GM23338 (cell line): ENCODE measurements at regions not wholly inside any gene's neighbourhood (a gene's known extent, or its start where the extent isn't known, plus 50 kb on each side); places are given as distances from the start of the nearest gene placed in this dataset.
"Not testable (repeated sequence)": the region's sequence is repeated elsewhere in the genome, so short reads cannot be mapped to it uniquely, and the experiment has no call there.

ENCODE experiments used
- ATAC-seq: fragments of 200-7000 bp; cut with Tn5 transposase; 3 replicates; pipeline ENCODE4 v1.9.1; 2020
- DNase-seq: peaks from one replicate; pipeline ENCODE4 v3.0.0-alpha.2; 2015; ENCODE audit warnings: low spot score
- H2AFZ ChIP-seq: fragments of 200-600 bp; sonication (generic); 2 replicates; pipeline ENCODE4 v1.8.0; 2016; ENCODE audit warnings: antibody characterized with exemption, mild to moderate bottlenecking, moderate library complexity
- H3F3A ChIP-seq: fragments of 200-600 bp; sonication (generic); replicated peaks from 2 replicates; pipeline ENCODE4 v1.8.0; 2017; ENCODE audit warnings: antibody characterized with exemption, mixed run types, low read depth
- H3K27ac ChIP-seq: fragments of 200-600 bp; sonication (generic); 2 replicates; pipeline ENCODE4 v1.6.1; 2016; ENCODE audit warnings: low read depth
- H3K27me3 ChIP-seq: fragments of 200-600 bp; sonication (generic); 2 replicates; pipeline ENCODE4 v1.8.0; 2016; ENCODE audit warnings: mild to moderate bottlenecking, mixed run types, moderate library complexity; ENCODE audit not compliant: insufficient read depth
- H3K36me3 ChIP-seq: fragments of 200-600 bp; sonication (generic); 2 replicates; pipeline ENCODE4 v1.8.0; 2016; ENCODE audit warnings: mild to moderate bottlenecking; ENCODE audit not compliant: insufficient read depth
- H3K4me1 ChIP-seq: fragments of 200-600 bp; sonication (generic); 2 replicates; pipeline ENCODE4 v1.8.0; 2016; ENCODE audit warnings: mild to moderate bottlenecking, moderate library complexity; ENCODE audit not compliant: insufficient read depth
- H3K4me2 ChIP-seq: fragments of 200-600 bp; sonication (generic); 2 replicates; pipeline ENCODE4 v1.7.1; 2017; ENCODE audit warnings: mixed run types
- H3K4me3 ChIP-seq: fragments of 200-600 bp; sonication (generic); 2 replicates; pipeline ENCODE4 v1.6.1; 2016; ENCODE audit warnings: mixed run types
- H3K79me2 ChIP-seq: fragments of 200-600 bp; sonication (generic); replicated peaks from 2 replicates; pipeline ENCODE4 v1.8.0; 2017; ENCODE audit warnings: mild to moderate bottlenecking; ENCODE audit not compliant: insufficient read depth
- H3K9me2 ChIP-seq: fragments of 200-600 bp; sonication (generic); 2 replicates; pipeline ENCODE4 v1.8.0; 2017; ENCODE audit not compliant: insufficient read depth
- H4K20me1 ChIP-seq: fragments of 200-600 bp; sonication (generic); replicated peaks from 2 replicates; pipeline ENCODE4 v1.8.0; 2017; ENCODE audit warnings: mild to moderate bottlenecking; ENCODE audit not compliant: insufficient read depth
- H3K27ac Mint-ChIP-seq: 2 replicates; pipeline ENCODE4 v1.8.0; 2020; ENCODE audit warnings: inconsistent platforms, mild to moderate bottlenecking, moderate library complexity, mixed read lengths
- H3K27me3 Mint-ChIP-seq: 3 replicates; pipeline ENCODE4 v1.8.0; 2022; ENCODE audit warnings: low read depth, mild to moderate bottlenecking, moderate library complexity, mixed read lengths, inconsistent platforms; ENCODE audit not compliant: insufficient read depth, poor library complexity
- H3K36me3 Mint-ChIP-seq: 3 replicates; pipeline ENCODE4 v1.8.0; 2021; ENCODE audit warnings: low read depth, mild to moderate bottlenecking, inconsistent platforms, moderate library complexity, mixed read lengths
- H3K4me1 Mint-ChIP-seq: 3 replicates; pipeline ENCODE4 v1.8.0; 2020; ENCODE audit warnings: mild to moderate bottlenecking, inconsistent platforms, mixed read lengths
- H3K4me3 Mint-ChIP-seq: 3 replicates; pipeline ENCODE4 v1.8.0; 2021; ENCODE audit warnings: moderate library complexity, mild to moderate bottlenecking, inconsistent platforms, mixed read lengths
- H3K9me3 Mint-ChIP-seq: 3 replicates; pipeline ENCODE4 v1.8.0; 2020; ENCODE audit warnings: moderate library complexity, mild to moderate bottlenecking, inconsistent platforms, mixed read lengths
- POLR2AphosphoS5 ChIP-seq: IDR thresholded peaks from 2 replicates; pipeline ENCODE4 v1.6.1; 2016; ENCODE audit warnings: antibody characterized with exemption, low read depth
- REST ChIP-seq: IDR thresholded peaks from one replicate; pipeline ENCODE4 v1.6.1; 2018; ENCODE audit warnings: antibody characterized with exemption; ENCODE audit not compliant: unreplicated experiment
- STAT1 ChIP-seq: IDR thresholded peaks from one replicate; pipeline ENCODE4 v1.6.1; 2016; ENCODE audit warnings: antibody characterized with exemption; ENCODE audit not compliant: unreplicated experiment

GRCh38 chr4:158970812-158971211 is 132.1 kb upstream of the RAPGEF2 start:
- H3K27me3 Mint-ChIP-seq: no peaks in the 10 kb centered on the region
- no peaks in the 10 kb centered on the region for H3K79me2 ChIP-seq
- no peak overlapping the region for H3K27ac Mint-ChIP-seq
- peaks cover 13% of the 10 kb centered on the region for H3K4me1 ChIP-seq
- no peaks in the 10 kb centered on the region for H4K20me1 ChIP-seq
- DNase-seq (no peak), ATAC-seq (no peak)
- no peak for TF ChIP-seq POLR2AphosphoS5
- no peaks in the 10 kb centered on the region for H3K9me2 ChIP-seq
- H3K4me3 Mint-ChIP-seq: no peak overlapping the region
- H3K4me3 ChIP-seq: no peak overlapping the region
- no peaks in the 10 kb centered on the region for H3K36me3 Mint-ChIP-seq
- peaks cover 9% of the 10 kb centered on the region for H3K4me1 Mint-ChIP-seq
- peak overlapping the region; percentile 44; the same call in 1 of the 2 replicates for H2AFZ ChIP-seq
- no peak overlapping the region for H3K4me2 ChIP-seq
- no peaks in the 10 kb centered on the region for H3K9me3 Mint-ChIP-seq
- no peaks in the 10 kb centered on the region for H3K36me3 ChIP-seq
- no peaks in the 10 kb centered on the region for H3F3A ChIP-seq
- H3K27ac ChIP-seq: no peak overlapping the region
- no peaks in the 10 kb centered on the region for H3K27me3 ChIP-seq

DNA sequence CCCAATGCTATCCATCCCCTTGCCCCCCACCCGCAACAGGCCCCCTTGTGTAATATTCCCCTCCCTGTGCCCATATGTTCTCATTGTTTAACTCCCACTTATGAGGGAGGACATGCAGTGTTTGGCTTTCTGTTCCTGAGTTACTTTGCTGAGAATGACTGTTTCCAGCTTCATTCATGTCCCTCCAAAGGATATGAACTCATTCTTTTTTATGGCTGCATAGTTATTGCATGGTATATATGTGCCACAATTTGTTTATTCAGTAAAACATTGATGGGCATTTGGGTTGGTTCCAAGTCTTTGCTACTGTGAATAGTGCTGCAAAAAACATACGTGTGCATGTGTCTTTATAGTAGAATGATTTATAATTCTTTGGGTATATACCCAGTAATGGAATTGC is 128.4 kb upstream of the RAPGEF2 start:
- H3K36me3 Mint-ChIP-seq, H3K4me1 ChIP-seq, H4K20me1 ChIP-seq, H3K4me3 ChIP-seq, H3F3A ChIP-seq, H3K79me2 ChIP-seq, H3K9me2 ChIP-seq, H3K4me2 ChIP-seq, H3K4me1 Mint-ChIP-seq, H3K4me3 Mint-ChIP-seq, H3K27me3 ChIP-seq, ATAC-seq, H3K27ac Mint-ChIP-seq, H3K36me3 ChIP-seq, H3K27ac ChIP-seq, H2AFZ ChIP-seq, H3K27me3 Mint-ChIP-seq, DNase-seq, H3K9me3 Mint-ChIP-seq: not testable (repeated sequence)

DNA sequence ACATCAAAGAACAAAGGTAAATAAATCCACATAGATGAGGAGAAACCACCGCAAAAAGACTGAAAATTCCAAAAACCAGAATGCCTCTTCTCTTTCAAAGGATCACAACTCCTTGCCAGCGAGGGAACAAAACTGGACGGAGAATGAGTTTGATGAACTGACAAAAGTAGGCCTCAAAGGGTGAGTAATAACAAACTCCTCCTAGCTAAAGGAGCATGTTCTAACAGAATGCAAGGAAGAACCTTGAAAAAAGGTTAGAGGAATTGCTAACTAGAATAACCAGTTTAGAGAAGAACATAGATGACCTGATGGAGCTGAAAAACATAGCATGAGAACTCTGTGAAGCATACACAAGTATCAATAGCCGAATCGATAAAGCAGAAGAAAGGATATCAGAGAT is 122.2 kb upstream of the RAPGEF2 start:
- not testable (repeated sequence) for H3K4me1 Mint-ChIP-seq, H2AFZ ChIP-seq, H3K27ac ChIP-seq, H4K20me1 ChIP-seq, H3K79me2 ChIP-seq, DNase-seq, H3K27me3 Mint-ChIP-seq, H3K27me3 ChIP-seq, H3K4me1 ChIP-seq, H3K4me3 Mint-ChIP-seq, ATAC-seq, H3K36me3 ChIP-seq, H3K27ac Mint-ChIP-seq, H3K9me2 ChIP-seq, H3F3A ChIP-seq, H3K36me3 Mint-ChIP-seq, H3K4me2 ChIP-seq, H3K4me3 ChIP-seq
- H3K9me3 Mint-ChIP-seq: peaks cover 16% of the 10 kb centered on the region; the same call in 2 of the 3 replicates

- no peak for DNase-seq
- TF ChIP-seq REST (no peak), STAT1 (no peak)
- peaks cover 2% of the 10 kb centered on the region for H3K27me3 Mint-ChIP-seq
- no peaks in the 10 kb centered on the region for H3K4me1 ChIP-seq
- H3K9me2 ChIP-seq: no peaks in the 10 kb centered on the region
- H3F3A ChIP-seq: no peaks in the 10 kb centered on the region
- no peak overlapping the region for H3K4me3 ChIP-seq
- no peak overlapping the region for H3K4me3 Mint-ChIP-seq
- H3K27ac ChIP-seq: no peak overlapping the region
- ATAC-seq: no peak
- H3K4me2 ChIP-seq: no peak overlapping the region
- no peak overlapping the region for H3K27ac Mint-ChIP-seq
- H2AFZ ChIP-seq: no peak overlapping the region
- no peaks in the 10 kb centered on the region for H3K79me2 ChIP-seq
- peaks cover 3% of the 10 kb centered on the region; the same call in 1 of the 3 replicates for H3K4me1 Mint-ChIP-seq
- no peaks in the 10 kb centered on the region for H3K27me3 ChIP-seq
- H3K9me3 Mint-ChIP-seq: peaks cover 2% of the 10 kb centered on the region; the same call in 2 of the 3 replicates
- H3K36me3 ChIP-seq: no peaks in the 10 kb centered on the region
- no peaks in the 10 kb centered on the region for H4K20me1 ChIP-seq
- peaks cover 3% of the 10 kb centered on the region; the same call in 2 of the 3 replicates for H3K36me3 Mint-ChIP-seq
Measured at GRCh38 chr4:158991534-158992155, 111.2 kb upstream of the RAPGEF2 start.
